Endothelial cell of umbilical vein (primary cell): ENCODE measurements at regions not wholly inside any gene's neighbourhood (a gene's known extent, or its start where the extent isn't known, plus 50 kb on each side); places are given as distances from the start of the nearest gene placed in this dataset.

Experiments used
- BruUV-seq: library from RNA; stranded (reverse); fragments of 400-500 nt; replicated peaks from 2 replicates; lab custom pipeline; 2021; lab: Mats Ljungman, UMichigan
- CTCF ChIA-PET: fragments of 300-600, 350-600 bp; sonication (Branson Sonifier 250); formaldehyde crosslinking; loops from one replicate; lab custom pipeline; 2021; ENCODE audit warnings: antibody characterized with exemption, inconsistent platforms; lab: Charles Lee
- POLR2A ChIA-PET: fragments of 300-600, 350-600 bp; sonication (Branson Sonifier 250); formaldehyde crosslinking; loops from one replicate; lab custom pipeline; 2021; ENCODE audit warnings: antibody characterized with exemption, inconsistent platforms; lab: Charles Lee
- DNase-seq: peaks from one replicate; pipeline ENCODE4 v3.0.0-alpha.2; 2011; ENCODE audit warnings: low read depth, low spot score
- FAIRE-seq: peaks from 2 replicates; lab custom pipeline; 2011; peaks lifted over from hg19 to GRCh38; lab: Jason Lieb, UNC
- H2AFZ ChIP-seq: 2 replicates; pipeline ENCODE4 v1.6.0; 2012; ENCODE audit warnings: low read depth, low read length, control low read depth, inconsistent platforms
- H3K27ac ChIP-seq: 2 replicates; pipeline ENCODE4 v1.5.1; 2011; ENCODE audit warnings: low read depth, mild to moderate bottlenecking, control low read depth, low read length, moderate library complexity; ENCODE audit not compliant: insufficient read depth
- H3K27me3 ChIP-seq, 2 experiments: 2 replicates each; pipeline versions ENCODE4 v1.6.0 to v1.6.1; 2011; ENCODE audit warnings: low read length in 2 of 2, mixed read lengths in 1 of 2; ENCODE audit not compliant: control insufficient read depth in 2 of 2, insufficient read depth in 2 of 2
- H3K36me3 ChIP-seq, 2 experiments: 2 replicates in 1 of 2; 3 replicates in 1 of 2; pipeline ENCODE4 v1.5.1; 2011; ENCODE audit warnings: low read length in 2 of 2, mild to moderate bottlenecking in 1 of 2, moderate library complexity in 1 of 2; ENCODE audit not compliant: control insufficient read depth in 2 of 2, insufficient read depth in 2 of 2; ENCODE audit errors: extremely low read depth in 1 of 2
- H3K4me1 ChIP-seq: 3 replicates; pipeline ENCODE4 v1.5.1; 2011; ENCODE audit warnings: mild to moderate bottlenecking, low read length; ENCODE audit not compliant: control insufficient read depth, insufficient read depth; ENCODE audit errors: extremely low read depth
- H3K4me2 ChIP-seq: 2 replicates; pipeline ENCODE4 v1.6.1; 2011; ENCODE audit warnings: low read length, control low read depth, mixed read lengths; ENCODE audit not compliant: insufficient read depth
- H3K4me3 ChIP-seq, 3 experiments: fragments of 200-600 bp in 1 of 3; sonication (generic), shearing (Covaris generic) in 1 of 3; replicated peaks in 1 of 3; 2 replicates each; pipeline ENCODE4 v1.5.1; 2011 to 2016; ENCODE audit warnings: control low read depth in 3 of 3, low read length in 3 of 3, mild to moderate bottlenecking in 2 of 3, inconsistent platforms in 1 of 3, low read depth in 1 of 3, moderate library complexity in 1 of 3; ENCODE audit not compliant: insufficient read depth in 1 of 3
- H3K79me2 ChIP-seq: 2 replicates; pipeline ENCODE4 v1.6.0; 2012; ENCODE audit warnings: low read length, inconsistent platforms; ENCODE audit not compliant: control insufficient read depth, insufficient read depth
- H3K9ac ChIP-seq: replicated peaks from 2 replicates; pipeline ENCODE3; 2011; ENCODE audit warnings: low read length, control low read depth; ENCODE audit not compliant: insufficient read depth; ENCODE audit errors: extremely low read depth
- H3K9me1 ChIP-seq: replicated peaks from 3 replicates; pipeline ENCODE4 v1.6.0; 2011; ENCODE audit warnings: mild to moderate bottlenecking, low read length; ENCODE audit not compliant: control insufficient read depth, insufficient read depth; ENCODE audit errors: extremely low read depth
- H3K9me3 ChIP-seq: replicated peaks from 2 replicates; pipeline ENCODE4 v1.5.1; 2012; ENCODE audit warnings: low read length, inconsistent platforms; ENCODE audit not compliant: control insufficient read depth, insufficient read depth
- H4K20me1 ChIP-seq: replicated peaks from 2 replicates; pipeline ENCODE3; 2011; ENCODE audit warnings: mild to moderate bottlenecking, low read length; ENCODE audit not compliant: control insufficient read depth, insufficient read depth; ENCODE audit errors: extremely low read depth
- CTCF ChIP-seq, 2 donors: IDR thresholded peaks; 1 replicate in 1 of 2; 2 replicates in 1 of 2; pipeline ENCODE4 v1.5.1; 2011; ENCODE audit warnings: low read length in 2 of 2, mild to moderate bottlenecking in 2 of 2, moderate library complexity in 2 of 2, control low read depth in 1 of 2, inconsistent platforms in 1 of 2, low read depth in 1 of 2; ENCODE audit not compliant: insufficient read depth in 1 of 2; ENCODE audit errors: extremely low read depth in 1 of 2
- EZH2 ChIP-seq: IDR thresholded peaks from 2 replicates; pipeline ENCODE4 v1.6.1; 2012; ENCODE audit warnings: borderline replicate concordance, low read depth, mild to moderate bottlenecking, moderate library complexity, low read length, inconsistent platforms; ENCODE audit not compliant: severe bottlenecking
- FOS ChIP-seq: IDR thresholded peaks from 2 replicates; pipeline ENCODE4 v1.6.1; 2011; ENCODE audit warnings: mild to moderate bottlenecking, low read length, moderate library complexity, borderline replicate concordance; ENCODE audit not compliant: insufficient read depth
- GATA2 ChIP-seq: IDR thresholded peaks from 2 replicates; pipeline ENCODE4 v1.7.0; 2011; ENCODE audit warnings: low read depth, mild to moderate bottlenecking, moderate library complexity, mixed read lengths, low read length; ENCODE audit not compliant: insufficient read length, insufficient read depth
- JUN ChIP-seq: IDR thresholded peaks from 2 replicates; pipeline ENCODE4 v1.6.1; 2011; ENCODE audit warnings: borderline replicate concordance, low read depth; ENCODE audit not compliant: insufficient read length, insufficient read depth
- MAX ChIP-seq: IDR thresholded peaks from 2 replicates; pipeline ENCODE4 v1.6.1; 2011; ENCODE audit not compliant: insufficient read depth, insufficient read length
- MYC ChIP-seq: IDR thresholded peaks from one replicate; pipeline ENCODE4 v1.6.1; 2011; ENCODE audit warnings: mild to moderate bottlenecking, low read depth, low read length
- POLR2A ChIP-seq: IDR thresholded peaks from 2 replicates; pipeline ENCODE4 v1.6.1; 2012; ENCODE audit warnings: low read depth, mild to moderate bottlenecking, control low read depth, low read length
- POLR2AphosphoS5 ChIP-seq: IDR thresholded peaks from 2 replicates; pipeline ENCODE4 v1.6.1; 2012; ENCODE audit warnings: low read depth, mild to moderate bottlenecking, control low read depth, low read length, moderate library complexity; ENCODE audit not compliant: insufficient read depth
- dilution Hi-C: fragments of 300-500 bp; cut with MboI; formaldehyde crosslinking; loops from one replicate; pipeline ENCODE4 v1.15.0; 2019; ENCODE audit warnings: low sequenced_read_pairs; ENCODE audit not compliant: extremely low pct_ligation_motif_present
- intact Hi-C: fragments of 100-400 bp; cut with micrococcal nuclease; formaldehyde crosslinking; loops from one replicate; pipeline ENCODE4 v1.10.0; 2022

GRCh38 chr1:55792870-55793269, 577.7 kb upstream of the USP24 start:
- Histone ChIP-seq H3K4me3 (no peak overlapping the region), H3K4me2 (no peak overlapping the region), H3K79me2 (no peaks in the 10 kb centered on the region), H3K27me3 (no peaks in the 10 kb centered on the region), H3K9me3 (no peaks in the 10 kb centered on the region), H3K27ac (no peak overlapping the region), H2AFZ (no peak overlapping the region), H3K9ac (no peak overlapping the region), H3K9me1 (no peaks in the 10 kb centered on the region), H4K20me1 (no peaks in the 10 kb centered on the region), H3K4me1 (no peaks in the 10 kb centered on the region), H3K36me3 (no peaks in the 10 kb centered on the region)
- no TSS peak for BruUV-seq
- intact Hi-C loops (no loop called here), dilution Hi-C loops (no loop called here)
- DNase-seq (no peak), FAIRE-seq (no peak)
- ChIA-PET CTCF (no interaction called here), POLR2A (no interaction called here)
- no peak for TF ChIP-seq MYC
- no peak for TF ChIP-seq JUN

- Histone ChIP-seq H3K36me3 (no peaks in the 10 kb centered on the region), H3K4me2 (no peak overlapping the region), H3K79me2 (no peaks in the 10 kb centered on the region), H3K9me3 (no peaks in the 10 kb centered on the region), H3K4me1 (no peaks in the 10 kb centered on the region), H4K20me1 (no peaks in the 10 kb centered on the region), H2AFZ (no peak overlapping the region), H3K27ac (no peak overlapping the region), H3K9ac (no peak overlapping the region), H3K27me3 (no peaks in the 10 kb centered on the region), H3K4me3 (no peak overlapping the region), H3K9me1 (no peaks in the 10 kb centered on the region)
- dilution Hi-C loops (no loop called here), intact Hi-C loops (no loop called here)
- ChIA-PET CTCF (interaction anchor here (1.3 to 1.6 kb wide), 2 partner anchors 12 to 414 kb away, joined by 3 read pairs; no protein-coding TSS in a partner anchor), POLR2A (no interaction called here)
- FAIRE-seq, result no peak
- no TSS peak for BruUV-seq
- TF ChIP-seq FOS, result no peak
- no peak for TF ChIP-seq JUN
- TF ChIP-seq POLR2A, result no peak
- no peak for TF ChIP-seq MAX
- TF ChIP-seq CTCF (IDR thresholded peaks at IDR 0.05; ENCODE audit: extremely low read depth in 1 of 2, insufficient read depth in 1 of 2, low read depth in 1 of 2, low read length in 2 of 2), result no peak
- no peak for TF ChIP-seq GATA2
- TF ChIP-seq POLR2AphosphoS5, result no peak
- no peak for TF ChIP-seq MYC
- TF ChIP-seq EZH2, result no peak
- DNase-seq, result no peak
Measured at GRCh38 chr1:55789466-55789865, 574.3 kb upstream of the USP24 start.
